Panc1 (cell line): ENCODE measurements at regions not wholly inside any gene's neighbourhood (a gene's known extent, or its start where the extent isn't known, plus 50 kb on each side); places are given as distances from the start of the nearest gene placed in this dataset.

Experiments
- ATAC-seq: fragments of 200-7000 bp; cut with Tn5 transposase; 2 replicates; pipeline ENCODE4 v1.9.1; 2020; ENCODE audit warnings: mild to moderate bottlenecking, moderate library complexity
- BruUV-seq: library from RNA; stranded (reverse); fragments of 400-500 nt; replicated peaks from 2 replicates; lab custom pipeline; 2021; lab: Mats Ljungman, UMichigan
- CTCF ChIA-PET: fragments of 300-600 bp; sonication (Branson Sonifier 250); formaldehyde crosslinking; loops from one replicate; lab custom pipeline; 2022; ENCODE audit warnings: antibody characterized with exemption; lab: Charles Lee
- POLR2A ChIA-PET: fragments of 300-600 bp; sonication (Branson Sonifier 250); formaldehyde crosslinking; loops from one replicate; lab custom pipeline; 2022; ENCODE audit warnings: antibody characterized with exemption; lab: Charles Lee
- DNase-seq: peaks from one replicate; pipeline ENCODE4 v3.0.0-alpha.2; 2010; ENCODE audit warnings: low read depth, low spot score
- H3K27ac ChIP-seq: 2 replicates; pipeline ENCODE4 v1.5.1; 2011; ENCODE audit warnings: mild to moderate bottlenecking, low read length, inconsistent platforms
- H3K27me3 ChIP-seq: fragments of 200-500 bp; sonication (Bioruptor generic); 2 replicates; pipeline ENCODE4 v1.6.0; 2014; ENCODE audit warnings: low read length, inconsistent platforms; ENCODE audit not compliant: control insufficient read depth, insufficient read depth
- H3K36me3 ChIP-seq: fragments of 200-500 bp; sonication (Bioruptor generic); 2 replicates; pipeline ENCODE4 v1.5.1; 2014; ENCODE audit warnings: inconsistent platforms, mild to moderate bottlenecking, low read length, moderate library complexity; ENCODE audit not compliant: control insufficient read depth, insufficient read depth
- H3K4me1 ChIP-seq: 2 replicates; pipeline ENCODE4 v1.5.1; 2011; ENCODE audit warnings: inconsistent platforms, mild to moderate bottlenecking, low read length, moderate library complexity; ENCODE audit not compliant: control insufficient read depth, insufficient read depth
- H3K4me3 ChIP-seq, 2 experiments: 2 replicates each; pipeline ENCODE4 v1.5.1; 2011 to 2012; ENCODE audit warnings: low read depth in 2 of 2, low read length in 2 of 2, mild to moderate bottlenecking in 2 of 2, inconsistent platforms in 1 of 2, moderate library complexity in 1 of 2
- H3K9me3 ChIP-seq: fragments of 200-500 bp; sonication (Bioruptor generic); 2 replicates; pipeline ENCODE4 v1.5.1; 2014; ENCODE audit warnings: low read depth, mild to moderate bottlenecking, inconsistent platforms, low read length, moderate library complexity; ENCODE audit not compliant: control insufficient read depth, insufficient read depth
- CTCF ChIP-seq: fragments of 450-650 bp; IDR thresholded peaks from 2 replicates; pipeline ENCODE4 v1.5.1; 2017; ENCODE audit warnings: mild to moderate bottlenecking
- POLR2AphosphoS5 ChIP-seq: IDR thresholded peaks from 2 replicates; pipeline ENCODE4 v1.6.1; 2012; ENCODE audit warnings: mild to moderate bottlenecking, low read depth, low read length, moderate library complexity
- REST ChIP-seq, 2 experiments: IDR thresholded peaks; 2 replicates each; pipeline ENCODE4 v1.6.1; 2011 to 2012; ENCODE audit warnings: low read depth in 2 of 2, control low read depth in 1 of 2, low read length in 1 of 2, mild to moderate bottlenecking in 1 of 2, moderate library complexity in 1 of 2; ENCODE audit not compliant: insufficient read depth in 1 of 2
- SIN3A ChIP-seq: IDR thresholded peaks from 2 replicates; pipeline ENCODE4 v1.6.1; 2012; ENCODE audit warnings: low read depth, mild to moderate bottlenecking, low read length, moderate library complexity, borderline replicate concordance; ENCODE audit not compliant: insufficient read depth
- TCF7L2 ChIP-seq: IDR thresholded peaks from 2 replicates; pipeline ENCODE4 v1.6.1; 2011; ENCODE audit warnings: mild to moderate bottlenecking, low read depth, low read length, inconsistent platforms
- in situ Hi-C: cut with HindIII; loops from 2 replicates; pipeline ENCODE4 v1.10.0; 2016; ENCODE audit warnings: low sequenced_read_pairs, low pct_unique_long_range_greater_than_20kb
- intact Hi-C: fragments of 100-400 bp; cut with micrococcal nuclease; formaldehyde crosslinking; loops from one replicate; pipeline ENCODE4 v1.10.0; 2022; ENCODE audit not compliant: unreplicated experiment

- in situ Hi-C loops (no loop called here), intact Hi-C loops (no loop called here)
- TF ChIP-seq REST (IDR thresholded peaks at IDR 0.05; ENCODE audit: insufficient read depth in 1 of 2, low read depth in 2 of 2, low read length in 1 of 2) = no peak
- TF ChIP-seq TCF7L2 = no peak
- TF ChIP-seq SIN3A = no peak
- no peak for TF ChIP-seq POLR2AphosphoS5
- no peak for TF ChIP-seq CTCF
- Histone ChIP-seq H3K27ac (no peak overlapping the region), H3K36me3 (no peaks in the 10 kb centered on the region), H3K4me3 (no peak overlapping the region), H3K9me3 (no peaks in the 10 kb centered on the region), H3K27me3 (peaks cover 2% of the 10 kb centered on the region), H3K4me1 (no peaks in the 10 kb centered on the region)
- DNase-seq (no peak), ATAC-seq (no peak)
- ChIA-PET POLR2A (no interaction called here), CTCF (no interaction called here)
- BruUV-seq = no TSS peak
Measured at GRCh38 chr3:113140876-113141275, 70.5 kb upstream of the BOC start.

GRCh38 chr3:113141543-113141942 lies 69.8 kb upstream of the BOC start:
- Histone ChIP-seq H3K4me1 (no peaks in the 10 kb centered on the region), H3K4me3 (no peak overlapping the region), H3K27me3 (peaks cover 6% of the 10 kb centered on the region), H3K36me3 (no peaks in the 10 kb centered on the region), H3K27ac (no peak overlapping the region), H3K9me3 (no peaks in the 10 kb centered on the region)
- no TSS peak for BruUV-seq
- ChIA-PET CTCF (no interaction called here), POLR2A (no interaction called here)
- DNase-seq = no peak
- intact Hi-C loops = no loop called here
- no peak for ATAC-seq
- TF ChIP-seq POLR2AphosphoS5 = no peak
- no peak for TF ChIP-seq SIN3A
- no peak for TF ChIP-seq CTCF
- no peak for TF ChIP-seq REST (IDR thresholded peaks at IDR 0.05; ENCODE audit: insufficient read depth in 1 of 2, low read depth in 2 of 2, low read length in 1 of 2)
- no peak for TF ChIP-seq TCF7L2
- in situ Hi-C loops = no loop called here
